PC-3 (cell line): ENCODE measurements at regions not wholly inside any gene's neighbourhood (a gene's known extent, or its start where the extent isn't known, plus 50 kb on each side); places are given as distances from the start of the nearest gene placed in this dataset.

Experiments used
- ATAC-seq: fragments of 200-7000 bp; cut with Tn5 transposase; 2 replicates; pipeline ENCODE4 v1.9.1; 2020; ENCODE audit warnings: mild to moderate bottlenecking, moderate library complexity
- BruUV-seq: library from RNA; stranded (reverse); fragments of 400-500 nt; replicated peaks from 2 replicates; lab custom pipeline; 2021; lab: Mats Ljungman, UMichigan
- CTCF ChIA-PET: fragments of 300-600 bp; sonication (Branson Sonifier 250); formaldehyde crosslinking; loops from one replicate; lab custom pipeline; 2022; ENCODE audit warnings: antibody characterized with exemption; lab: Charles Lee
- POLR2A ChIA-PET: fragments of 300-600 bp; sonication (Branson Sonifier 250); formaldehyde crosslinking; loops from one replicate; lab custom pipeline; 2022; ENCODE audit warnings: antibody characterized with exemption; ENCODE audit not compliant: unreplicated experiment; lab: Charles Lee
- DNase-seq: peaks from one replicate; pipeline ENCODE4 v3.0.0-alpha.2; 2015
- H2AFZ ChIP-seq: fragments of 300-600 bp; sonication (generic); 2 replicates; pipeline ENCODE4 v1.6.0; 2016; ENCODE audit warnings: antibody characterized with exemption, low read length
- H3F3A ChIP-seq: fragments of 300-600 bp; sonication (generic); one replicate; pipeline ENCODE4 v1.6.0; 2017; ENCODE audit warnings: antibody characterized with exemption, low read length, control low read depth, mild to moderate bottlenecking; ENCODE audit not compliant: unreplicated experiment
- H3K27ac ChIP-seq: fragments of 300-600 bp; sonication (generic); 2 replicates; pipeline ENCODE4 v1.5.1; 2016; ENCODE audit warnings: mild to moderate bottlenecking, low read length
- H3K27me3 ChIP-seq: fragments of 300-600 bp; sonication (generic); 2 replicates; pipeline ENCODE4 v1.6.1; 2016; ENCODE audit warnings: low read length, mixed read lengths
- H3K36me3 ChIP-seq: fragments of 300-600 bp; sonication (generic); 2 replicates; pipeline ENCODE4 v1.6.1; 2016; ENCODE audit warnings: low read depth, mixed run types, low read length, mixed read lengths
- H3K4me1 ChIP-seq: fragments of 300-600 bp; sonication (generic); 2 replicates; pipeline ENCODE4 v1.5.1; 2016; ENCODE audit warnings: low read length; ENCODE audit not compliant: insufficient read depth
- H3K4me2 ChIP-seq: fragments of 300-600 bp; sonication (generic); 2 replicates; pipeline ENCODE4 v1.6.0; 2016; ENCODE audit warnings: low read length
- H3K4me3 ChIP-seq: fragments of 300-600 bp; sonication (generic); 2 replicates; pipeline ENCODE4 v1.5.1; 2016; ENCODE audit warnings: mild to moderate bottlenecking, low read length, mixed read lengths
- H3K79me2 ChIP-seq: fragments of 300-600 bp; sonication (generic); 2 replicates; pipeline ENCODE4 v1.6.1; 2017; ENCODE audit warnings: low read length, mixed read lengths
- H3K9ac ChIP-seq: fragments of 300-600 bp; sonication (generic); 2 replicates; pipeline ENCODE4 v1.6.0; 2016; ENCODE audit warnings: mild to moderate bottlenecking, low read length
- H3K9me2 ChIP-seq: fragments of 300-600 bp; sonication (generic); replicated peaks from 2 replicates; pipeline ENCODE4 v1.6.1; 2016; ENCODE audit warnings: mixed run types, low read length, mixed read lengths
- H3K9me3 ChIP-seq: fragments of 300-600 bp; sonication (generic); 2 replicates; pipeline ENCODE4 v1.6.1; 2016; ENCODE audit warnings: low read length, mixed read lengths
- H4K20me1 ChIP-seq: fragments of 300-600 bp; sonication (generic); 2 replicates; pipeline ENCODE4 v1.6.1; 2016; ENCODE audit warnings: low read length, mixed read lengths
- CTCF ChIP-seq: fragments of 300-600 bp; sonication (generic); conservative IDR thresholded peaks from 2 replicates; pipeline ENCODE4 v1.5.1; 2017; ENCODE audit warnings: antibody characterized with exemption, low read depth, mild to moderate bottlenecking, low read length
- EZH2 ChIP-seq: fragments of 300-600 bp; sonication (generic); IDR thresholded peaks from one replicate; pipeline ENCODE4 v1.6.1; 2017; ENCODE audit warnings: antibody characterized with exemption, mild to moderate bottlenecking, low read length; ENCODE audit not compliant: unreplicated experiment
- EZH2phosphoT487 ChIP-seq: fragments of 300-600 bp; sonication (generic); IDR thresholded peaks from 2 replicates; pipeline ENCODE4 v1.6.1; 2018; ENCODE audit warnings: mild to moderate bottlenecking, antibody characterized with exemption, low read length, borderline replicate concordance
- intact Hi-C: fragments of 100-400 bp; cut with micrococcal nuclease; formaldehyde crosslinking; loops from 2 replicates; pipeline ENCODE4 v1.9.0; 2023

- DNase-seq: no peak
- H3K27ac ChIP-seq: no peak overlapping the region
- no peaks in the 10 kb centered on the region for H4K20me1 ChIP-seq
- TF ChIP-seq EZH2 (no peak), CTCF (no peak), EZH2phosphoT487 (no peak)
- CTCF ChIA-PET: no interaction called here
- H3K4me2 ChIP-seq: no peak overlapping the region
- H3K36me3 ChIP-seq: no peaks in the 10 kb centered on the region
- H3K9ac ChIP-seq: no peak overlapping the region
- no peak overlapping the region for H2AFZ ChIP-seq
- H3K4me1 ChIP-seq: peaks cover 9% of the 10 kb centered on the region
- no peak overlapping the region for H3K4me3 ChIP-seq
- H3K9me2 ChIP-seq: no peaks in the 10 kb centered on the region
- ATAC-seq: no peak
- no peaks in the 10 kb centered on the region for H3F3A ChIP-seq
- POLR2A ChIA-PET: interaction anchor here (0.7 kb wide), 1 partner anchor 12 kb away, joined by 4 read pairs; no protein-coding TSS in a partner anchor
- no peaks in the 10 kb centered on the region for H3K9me3 ChIP-seq
- BruUV-seq: no TSS peak
- intact Hi-C loops: no loop called here
- H3K27me3 ChIP-seq: no peaks in the 10 kb centered on the region
- no peaks in the 10 kb centered on the region for H3K79me2 ChIP-seq
These were observed 250.4 kb upstream of the GIMD1 start for GRCh38 chr4:106618956-106619355.

DNA sequence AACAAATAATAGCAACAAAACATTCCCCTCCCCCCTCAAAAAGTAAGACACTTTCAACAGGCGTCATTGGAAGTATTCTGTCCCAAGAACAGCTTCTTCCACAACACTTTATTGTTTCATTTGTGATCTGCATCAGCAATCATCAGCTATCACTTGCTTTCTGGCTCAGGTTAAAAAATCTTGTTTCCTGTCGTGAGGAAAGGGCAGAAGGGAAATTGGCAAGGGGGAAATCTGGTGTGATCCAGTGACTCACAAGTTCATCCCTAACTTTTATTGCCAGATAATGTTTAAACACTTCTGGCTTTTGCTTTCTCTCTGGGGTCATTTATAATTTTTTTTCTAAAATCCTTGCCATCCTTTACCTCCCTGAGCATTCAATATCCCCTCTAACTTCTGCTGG is 247.4 kb upstream of the GIMD1 start:
- ATAC-seq (peak; percentile 35; the same call in 1 of the 2 replicates), DNase-seq (peak; percentile 12)
- no peaks in the 10 kb centered on the region for H3K9me3 ChIP-seq
- no peak overlapping the region for H2AFZ ChIP-seq
- no peaks in the 10 kb centered on the region for H3K9me2 ChIP-seq
- no peak for TF ChIP-seq EZH2phosphoT487
- TF ChIP-seq EZH2: no peak
- no peak for TF ChIP-seq CTCF
- no peak overlapping the region for H3K27ac ChIP-seq
- no peaks in the 10 kb centered on the region for H3K36me3 ChIP-seq
- H3K4me3 ChIP-seq: no peak overlapping the region
- no peak overlapping the region for H3K4me2 ChIP-seq
- no peaks in the 10 kb centered on the region for H3K27me3 ChIP-seq
- H3K9ac ChIP-seq: no peak overlapping the region
- H3F3A ChIP-seq: no peaks in the 10 kb centered on the region
- no peaks in the 10 kb centered on the region for H3K79me2 ChIP-seq
- CTCF ChIA-PET: no interaction called here
- intact Hi-C loops: no loop called here
- BruUV-seq: no TSS peak
- H3K4me1 ChIP-seq: peaks cover 9% of the 10 kb centered on the region
- H4K20me1 ChIP-seq: no peaks in the 10 kb centered on the region
- POLR2A ChIA-PET: no interaction called here

DNA sequence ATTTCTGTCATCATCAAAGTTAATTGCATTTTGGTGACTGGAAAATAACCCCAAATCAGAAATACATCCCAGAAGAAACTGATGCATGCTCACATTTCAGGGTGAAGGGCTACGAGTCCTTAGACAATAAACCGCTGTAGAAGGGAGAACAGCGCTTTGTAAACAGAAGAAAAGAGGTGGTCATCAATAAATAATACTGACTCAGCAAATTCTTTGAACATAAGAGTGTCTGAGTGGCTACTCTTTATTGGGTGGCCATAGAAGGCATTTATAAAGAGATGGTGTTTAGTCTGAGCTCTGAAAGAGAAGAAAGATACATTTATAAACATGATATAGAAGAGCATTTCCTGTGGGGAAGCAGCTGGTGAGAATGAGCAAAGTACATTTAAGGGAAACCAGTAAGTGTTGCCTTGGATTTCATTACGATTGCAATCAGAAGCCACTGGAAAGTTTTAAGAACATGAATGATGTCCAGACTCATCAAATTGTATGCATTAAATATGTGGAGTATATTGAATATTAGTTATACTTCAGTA is 246.9 kb upstream of the GIMD1 start:
- Histone ChIP-seq H4K20me1 (no peaks in the 10 kb centered on the region), H2AFZ (no peak overlapping the region), H3K79me2 (no peaks in the 10 kb centered on the region), H3F3A (no peaks in the 10 kb centered on the region), H3K9me2 (no peaks in the 10 kb centered on the region), H3K4me1 (peaks cover 9% of the 10 kb centered on the region), H3K9ac (no peak overlapping the region), H3K4me3 (no peak overlapping the region), H3K9me3 (no peaks in the 10 kb centered on the region), H3K36me3 (no peaks in the 10 kb centered on the region), H3K27ac (no peak overlapping the region), H3K4me2 (no peak overlapping the region), H3K27me3 (no peaks in the 10 kb centered on the region)
- intact Hi-C loops: no loop called here
- ATAC-seq (no peak), DNase-seq (no peak)
- ChIA-PET POLR2A (no interaction called here), CTCF (no interaction called here)
- BruUV-seq: no TSS peak
- TF ChIP-seq EZH2phosphoT487 (no peak), EZH2 (no peak), CTCF (no peak)
